Muscle of leg (tissue), 3 donors: ENCODE measurements at regions not wholly inside any gene's neighbourhood (a gene's known extent, or its start where the extent isn't known, plus 50 kb on each side); places are given as distances from the start of the nearest gene placed in this dataset.
"Not testable (repeated sequence)": the region's sequence is repeated elsewhere in the genome, so short reads cannot be mapped to it uniquely, and the experiment has no call there.

Experiments used
- DNase-seq: peaks from one replicate; pipeline ENCODE4 v3.0.0; 2013
- H3K27ac ChIP-seq: one replicate; pipeline ENCODE4 v1.5.1; 2013; ENCODE audit warnings: mild to moderate bottlenecking, low read length, control low read depth
- H3K27me3 ChIP-seq: one replicate; pipeline ENCODE4 v1.6.1; 2013; ENCODE audit warnings: low read length; ENCODE audit not compliant: control insufficient read depth, insufficient read depth
- H3K36me3 ChIP-seq: one replicate; pipeline ENCODE4 v1.6.1; 2013; ENCODE audit warnings: low read length; ENCODE audit not compliant: control insufficient read depth, insufficient read depth
- H3K4me1 ChIP-seq: one replicate; pipeline ENCODE4 v1.6.1; 2013; ENCODE audit warnings: low read length; ENCODE audit not compliant: control insufficient read depth, insufficient read depth
- H3K4me3 ChIP-seq: one replicate; pipeline ENCODE4 v1.5.1; 2013; ENCODE audit warnings: low read length, control low read depth
- H3K9me3 ChIP-seq: replicated peaks from 2 replicates; pipeline ENCODE4 v1.6.1; 2013; ENCODE audit warnings: low read depth, low read length; ENCODE audit not compliant: control insufficient read depth
- WGBS: methylation state at CpG from one replicate; pipeline ENCODE4 v1.1.5; 2013; ENCODE audit warnings: missing lambda C conversion rate; ENCODE audit not compliant: insufficient coverage; 5-methylcytosine and 5-hydroxymethylcytosine counted together

DNA sequence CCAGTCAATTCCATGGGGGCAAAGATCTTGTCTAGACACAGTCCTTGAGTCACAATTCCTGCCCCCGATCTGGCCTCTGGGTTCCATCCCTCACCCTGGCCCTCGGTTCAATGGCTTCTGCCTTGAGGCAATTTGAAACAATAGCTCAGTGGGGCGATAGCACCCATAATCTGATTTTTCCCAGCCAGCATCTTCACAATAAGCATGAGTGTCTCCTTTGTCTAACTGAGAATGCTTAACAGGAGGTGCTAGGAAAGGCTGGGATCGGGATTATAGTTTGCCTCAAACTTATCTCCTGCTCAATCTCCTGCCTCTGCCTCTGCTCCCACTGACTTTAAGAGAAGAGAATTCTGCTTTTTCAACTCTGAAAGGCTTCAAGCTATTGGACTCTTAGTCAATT, 293.9 kb upstream of the PROX1 start:
- H3K4me1 ChIP-seq = no peaks in the 10 kb centered on the region
- no peaks in the 10 kb centered on the region for H3K27me3 ChIP-seq
- H3K4me3 ChIP-seq = no peak overlapping the region
- no peak overlapping the region for H3K27ac ChIP-seq
- H3K36me3 ChIP-seq = no peaks in the 10 kb centered on the region
- WGBS = 61% methylated on average over 3 of the region's 4 CpGs
- DNase-seq = no peak
- no peaks in the 10 kb centered on the region for H3K9me3 ChIP-seq

DNA sequence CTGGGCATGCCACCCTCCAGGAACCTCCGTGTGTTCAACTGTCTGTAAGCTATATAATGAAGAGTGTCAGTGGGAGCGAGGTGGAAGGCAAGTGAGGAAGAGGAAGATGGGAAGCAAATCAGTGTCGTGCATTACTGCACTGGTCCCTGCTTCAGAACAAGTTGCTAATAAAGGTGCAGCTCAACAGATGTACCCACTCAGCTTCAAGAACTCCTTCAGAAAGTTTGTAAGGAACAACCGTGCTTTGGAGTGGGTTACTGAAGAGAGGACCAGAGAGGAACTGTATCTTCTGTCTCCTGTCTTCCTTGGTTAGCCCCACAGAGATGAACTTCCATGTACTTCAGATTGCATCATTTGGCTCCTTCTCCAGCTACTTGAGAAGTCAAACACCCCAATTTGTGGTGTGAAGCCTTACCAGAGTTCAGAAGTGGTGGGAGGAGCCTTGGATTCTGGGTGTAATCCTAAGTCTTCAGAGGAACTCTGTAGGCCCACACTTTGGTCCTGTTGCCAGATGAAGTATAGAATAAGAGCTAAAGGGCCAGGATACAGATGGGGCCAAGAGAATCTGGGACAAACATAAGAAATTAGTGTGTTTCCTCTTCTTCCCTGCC, 290.5 kb upstream of the PROX1 start:
- no peak overlapping the region for H3K4me3 ChIP-seq
- no peaks in the 10 kb centered on the region for H3K27me3 ChIP-seq
- WGBS = 63% methylated on average over 2 of the region's 4 CpGs
- DNase-seq = no peak
- no peaks in the 10 kb centered on the region for H3K36me3 ChIP-seq
- no peaks in the 10 kb centered on the region for H3K4me1 ChIP-seq
- no peak overlapping the region for H3K27ac ChIP-seq
- no peaks in the 10 kb centered on the region for H3K9me3 ChIP-seq

DNA sequence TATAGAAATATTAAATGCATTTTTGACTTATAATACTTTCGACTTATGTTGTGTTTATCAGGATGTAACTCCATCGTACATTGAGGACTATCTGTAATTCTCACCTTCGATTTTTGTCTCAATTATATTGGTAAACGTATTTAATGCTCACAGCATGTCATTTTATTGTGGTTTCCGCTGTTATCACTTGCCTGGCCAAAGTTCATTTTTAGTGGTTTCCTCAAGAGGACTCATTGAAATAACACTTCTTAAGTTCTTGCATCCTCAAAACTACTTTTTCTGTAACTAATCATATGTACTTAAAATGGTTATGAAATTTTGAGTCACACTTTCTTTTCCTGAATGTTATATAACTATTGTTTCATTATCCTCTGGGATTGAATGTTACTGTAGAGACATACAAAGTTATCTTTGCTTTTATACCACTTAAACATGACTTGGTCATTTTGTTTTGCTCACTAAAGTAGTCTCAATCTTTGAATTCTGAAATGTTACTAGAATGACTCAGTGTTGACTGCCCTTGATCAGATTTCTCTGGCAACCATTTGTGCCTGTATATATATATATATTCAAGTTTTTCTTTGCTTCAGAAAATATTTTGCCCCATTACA, 289.6 kb upstream of the PROX1 start:
- H3K4me3 ChIP-seq = no peak overlapping the region
- no peaks in the 10 kb centered on the region for H3K9me3 ChIP-seq
- 86% methylated on average over 3 of the region's 5 CpGs for WGBS
- no peaks in the 10 kb centered on the region for H3K36me3 ChIP-seq
- no peaks in the 10 kb centered on the region for H3K4me1 ChIP-seq
- DNase-seq = no peak
- no peaks in the 10 kb centered on the region for H3K27me3 ChIP-seq
- H3K27ac ChIP-seq = no peak overlapping the region

DNA sequence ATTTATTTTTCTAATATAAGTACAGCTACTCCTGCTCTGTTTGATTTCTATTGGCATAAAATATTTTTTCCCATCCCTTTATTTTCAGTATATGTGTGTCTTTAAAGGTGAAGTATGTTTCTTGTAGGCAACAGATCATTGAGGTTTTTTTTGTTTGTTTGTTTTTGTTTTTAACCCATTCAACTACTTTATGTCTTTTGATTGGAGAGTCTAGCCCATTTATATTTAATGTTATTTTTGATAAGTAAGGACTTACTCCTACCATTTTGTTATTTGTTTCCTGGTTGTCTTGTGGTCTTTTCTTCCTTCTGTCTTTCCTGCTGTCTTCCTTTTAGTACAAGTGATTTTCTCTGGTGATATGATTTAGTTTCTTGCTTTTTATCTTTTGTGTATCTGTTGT, 285.1 kb upstream of the PROX1 start:
- Histone ChIP-seq H3K27ac (no peak overlapping the region), H3K36me3 (no peaks in the 10 kb centered on the region), H3K4me1 (no peaks in the 10 kb centered on the region), H3K4me3 (no peak overlapping the region), H3K27me3 (no peaks in the 10 kb centered on the region), H3K9me3 (peaks cover under 1% of the 10 kb centered on the region)
- DNase-seq = no peak

DNA sequence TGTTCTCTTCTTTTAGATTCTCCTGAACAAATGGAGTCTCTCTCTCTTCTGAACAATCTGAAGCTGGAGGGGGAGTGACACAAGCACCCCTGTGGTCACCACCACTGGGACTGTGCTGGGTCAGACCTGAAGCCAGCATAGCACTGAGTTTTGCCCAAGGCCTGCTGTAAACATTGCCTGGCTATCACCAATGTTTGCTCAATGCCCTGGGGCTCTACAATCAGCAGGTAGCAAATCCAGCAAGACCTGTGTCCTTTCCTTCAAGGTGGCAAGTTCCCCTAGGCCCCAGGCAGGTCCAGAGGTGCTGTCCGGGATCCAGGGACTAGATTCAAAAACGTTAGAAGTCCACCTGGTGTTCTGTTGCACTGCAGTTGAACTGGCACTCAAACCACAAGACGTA, 282.8 kb upstream of the PROX1 start:
- H3K27me3 ChIP-seq = no peaks in the 10 kb centered on the region
- H3K27ac ChIP-seq = no peak overlapping the region
- H3K4me1 ChIP-seq = no peaks in the 10 kb centered on the region
- 85% methylated on average over 3 of the region's 3 CpGs for WGBS
- H3K4me3 ChIP-seq = no peak overlapping the region
- no peaks in the 10 kb centered on the region for H3K36me3 ChIP-seq
- peaks cover 2% of the 10 kb centered on the region for H3K9me3 ChIP-seq
- no peak for DNase-seq

DNA sequence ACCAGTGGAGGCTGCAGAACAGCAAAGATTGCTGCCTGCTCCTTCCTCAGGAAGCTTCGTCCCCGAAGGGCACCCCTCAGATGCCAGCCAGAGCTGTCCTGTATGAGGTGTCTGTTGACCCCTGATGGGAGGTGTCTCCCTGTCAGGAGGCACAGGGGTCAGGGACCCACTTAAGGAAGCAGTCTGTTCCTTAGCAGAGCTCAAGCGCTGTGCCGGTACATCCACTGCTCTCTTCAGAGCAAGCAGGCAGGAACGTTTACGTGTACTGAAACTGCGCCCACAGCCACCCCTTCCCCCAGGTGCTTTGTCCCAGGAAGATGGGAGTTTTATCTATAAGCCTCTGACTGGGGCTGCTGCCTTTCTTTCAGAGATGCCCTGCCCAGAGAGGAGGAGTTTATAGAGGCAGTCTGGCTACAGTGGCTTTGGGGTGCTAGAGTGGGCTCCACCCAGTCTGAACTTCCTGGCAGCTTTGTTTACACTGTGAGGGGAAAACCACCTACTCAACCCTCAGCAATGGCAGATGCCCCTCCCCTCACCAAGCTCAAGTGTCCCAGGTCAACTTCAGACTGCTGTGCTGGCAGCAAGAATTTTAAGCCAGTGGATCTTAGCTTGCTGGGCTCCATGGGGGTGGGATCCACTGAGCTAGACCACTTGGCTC, 275.8 kb upstream of the PROX1 start:
- H3K9me3 ChIP-seq, H3K27me3 ChIP-seq, DNase-seq, H3K36me3 ChIP-seq, H3K27ac ChIP-seq, H3K4me3 ChIP-seq, H3K4me1 ChIP-seq: not testable (repeated sequence)
- WGBS = 88% methylated on average over 2 of the region's 7 CpGs

DNA sequence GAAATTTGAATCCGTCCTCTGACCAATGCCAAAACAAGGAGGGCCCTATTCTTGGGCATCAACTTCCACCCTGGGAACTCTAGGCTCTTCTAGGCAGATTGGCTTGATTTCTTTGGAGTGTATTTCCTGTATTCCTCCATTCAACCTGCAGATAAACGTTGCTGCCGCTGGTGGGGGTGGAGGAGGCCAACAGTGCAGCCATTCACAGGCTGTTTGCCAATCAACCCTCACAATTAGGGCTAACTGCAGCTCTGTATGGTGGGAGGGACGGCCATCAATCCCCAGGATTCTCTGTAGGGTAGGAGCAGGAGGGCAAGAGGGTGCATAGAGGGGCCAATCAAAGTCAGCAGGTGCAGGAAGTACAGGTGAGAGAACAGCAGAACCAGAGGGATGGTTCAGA, 273.1 kb upstream of the PROX1 start:
- Histone ChIP-seq H3K27me3 (no peaks in the 10 kb centered on the region), H3K4me1 (peaks cover 6% of the 10 kb centered on the region), H3K27ac (no peak overlapping the region), H3K36me3 (no peaks in the 10 kb centered on the region), H3K4me3 (no peak overlapping the region), H3K9me3 (no peaks in the 10 kb centered on the region)
- DNase-seq = no peak
- WGBS = 58% methylated on average over 1 of the region's 4 CpGs

DNA sequence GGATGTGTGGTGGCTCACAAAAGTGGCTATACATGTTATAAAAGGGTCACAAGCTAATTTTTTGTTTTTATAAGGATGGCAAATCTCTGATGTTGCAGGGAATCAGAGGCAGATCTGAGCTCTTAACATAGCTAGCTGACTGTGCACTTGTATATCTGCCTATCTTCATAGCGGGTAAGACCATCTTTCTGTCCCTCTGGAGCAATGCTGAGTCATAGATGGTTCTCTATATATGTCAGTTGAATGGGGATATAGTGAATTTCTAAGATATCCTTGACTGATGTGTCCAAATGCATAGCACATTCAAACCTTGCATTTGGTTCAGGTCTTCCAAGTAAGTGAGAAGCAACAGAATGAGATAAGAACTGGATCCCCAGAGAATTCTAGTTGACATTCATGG, 272.6 kb upstream of the PROX1 start:
- no CpG with 5 or more reads among the region's 1 CpG for WGBS
- DNase-seq = no peak
- H3K4me3 ChIP-seq = no peak overlapping the region
- H3K27me3 ChIP-seq = no peaks in the 10 kb centered on the region
- H3K36me3 ChIP-seq = no peaks in the 10 kb centered on the region
- peaks cover 6% of the 10 kb centered on the region for H3K4me1 ChIP-seq
- no peak overlapping the region for H3K27ac ChIP-seq
- no peaks in the 10 kb centered on the region for H3K9me3 ChIP-seq

DNA sequence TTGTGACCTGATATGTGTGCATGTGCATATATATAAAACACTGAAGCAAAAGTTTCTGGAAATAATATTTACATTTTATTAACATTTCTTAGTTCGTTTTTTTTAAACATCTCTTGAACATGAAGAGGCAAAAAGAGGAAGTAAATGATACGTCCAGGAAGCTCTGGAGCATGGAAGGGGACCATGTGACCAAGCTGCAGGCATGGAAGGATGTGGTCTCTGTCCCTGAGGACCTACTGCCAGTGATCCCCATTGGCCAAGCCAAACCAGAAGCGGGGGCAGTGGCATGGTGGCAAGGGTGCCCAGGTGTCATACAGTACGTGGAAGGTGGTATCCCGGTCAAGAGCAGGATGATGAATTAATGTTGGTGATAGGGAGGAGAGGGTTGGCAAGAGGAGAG, 268.3 kb upstream of the PROX1 start:
- H3K9me3 ChIP-seq = no peaks in the 10 kb centered on the region
- WGBS = 44% methylated on average over 2 of the region's 5 CpGs
- no peak for DNase-seq
- peaks cover 10% of the 10 kb centered on the region for H3K4me1 ChIP-seq
- H3K27ac ChIP-seq = no peak overlapping the region
- H3K27me3 ChIP-seq = no peaks in the 10 kb centered on the region
- H3K36me3 ChIP-seq = no peaks in the 10 kb centered on the region
- H3K4me3 ChIP-seq = no peak overlapping the region

DNA sequence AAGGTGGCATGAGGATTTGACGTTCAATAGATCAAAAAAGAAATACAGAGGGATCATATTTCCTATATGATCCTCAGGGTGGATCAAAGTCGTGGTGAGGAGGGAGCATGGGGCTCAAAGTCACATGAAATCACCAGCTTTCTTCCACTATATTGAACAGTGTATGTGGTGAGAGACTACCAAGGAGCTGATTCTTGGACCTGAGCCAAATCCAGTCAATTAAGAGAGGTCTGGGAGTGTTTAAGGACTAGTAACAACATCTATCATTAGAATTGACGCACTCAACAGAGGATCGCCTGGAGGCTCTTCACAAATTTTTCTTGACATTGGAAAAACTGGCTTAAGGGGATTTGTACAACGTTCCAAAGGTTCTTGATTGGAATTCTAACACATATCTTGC, 267.7 kb upstream of the PROX1 start:
- peaks cover 11% of the 10 kb centered on the region for H3K4me1 ChIP-seq
- H3K36me3 ChIP-seq = no peaks in the 10 kb centered on the region
- no peak overlapping the region for H3K27ac ChIP-seq
- WGBS = no CpG with 5 or more reads among the region's 5 CpGs
- DNase-seq = no peak
- H3K9me3 ChIP-seq = no peaks in the 10 kb centered on the region
- no peak overlapping the region for H3K4me3 ChIP-seq
- H3K27me3 ChIP-seq = no peaks in the 10 kb centered on the region
